NCI-H1694 treated with DMSO at 0.1 percent for 48 hours (cell line): ENCODE measurements at regions not wholly inside any gene's neighbourhood (a gene's known extent, or its start where the extent isn't known, plus 50 kb on each side); places are given as distances from the start of the nearest gene placed in this dataset.

Experiments
- DNase-seq: peaks from one replicate; lab custom pipeline; 2025; lab: John Stamatoyannopoulos, UW

DNA sequence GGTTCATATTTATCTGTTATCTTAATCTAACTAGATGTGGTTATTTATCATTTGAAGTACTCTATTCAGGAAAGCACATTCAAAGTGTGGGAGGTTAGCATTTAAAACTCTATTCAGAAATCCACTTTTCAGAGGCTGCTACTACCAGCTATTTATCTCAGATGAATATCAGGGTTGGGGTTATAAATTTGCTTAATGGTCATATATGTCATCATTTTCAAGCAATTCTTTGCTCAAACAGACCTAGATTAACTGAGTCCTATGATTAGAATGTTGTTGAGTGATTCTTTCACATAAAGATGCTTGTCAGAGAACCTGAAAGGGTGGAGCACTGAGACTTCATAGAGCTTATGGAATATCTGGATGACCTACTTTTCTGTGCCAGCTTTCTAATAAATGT, 436.9 kb upstream of the TGFBR2 start:
- no peak for DNase-seq

DNA sequence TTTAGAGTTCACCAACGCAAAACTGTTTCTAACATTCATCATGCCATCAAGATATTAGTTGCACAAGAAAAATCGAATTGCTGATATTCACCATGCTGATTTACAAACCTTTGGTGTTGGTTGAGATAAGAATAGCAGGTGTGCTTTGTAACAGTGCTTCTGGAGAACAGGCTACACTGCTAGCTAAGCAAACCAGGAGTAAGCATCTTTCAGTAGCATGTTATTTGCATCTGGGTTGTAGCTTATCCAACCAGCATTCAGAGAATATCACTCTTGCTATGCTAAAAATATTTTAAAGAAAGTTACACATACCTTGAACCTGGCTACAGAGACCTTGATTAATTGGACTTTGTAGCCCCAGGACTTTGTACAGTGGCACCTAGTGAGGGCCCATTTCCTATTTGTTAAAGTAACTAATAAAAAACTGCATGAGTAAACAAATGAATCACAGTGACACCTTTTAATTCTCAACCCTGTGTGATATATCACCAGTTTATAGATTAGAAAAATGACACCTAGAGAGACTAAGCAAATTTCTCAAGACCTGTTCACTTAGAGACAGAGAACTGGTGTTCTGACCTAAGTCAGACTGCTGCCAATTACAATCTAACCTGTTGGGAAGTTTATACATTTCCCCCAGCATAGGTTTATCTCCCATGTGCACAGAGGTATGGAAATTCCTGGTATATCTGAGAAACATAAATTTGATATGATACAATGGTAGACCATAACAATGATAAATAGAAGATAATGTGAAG, 435.5 kb upstream of the TGFBR2 start:
- no peak for DNase-seq

DNA sequence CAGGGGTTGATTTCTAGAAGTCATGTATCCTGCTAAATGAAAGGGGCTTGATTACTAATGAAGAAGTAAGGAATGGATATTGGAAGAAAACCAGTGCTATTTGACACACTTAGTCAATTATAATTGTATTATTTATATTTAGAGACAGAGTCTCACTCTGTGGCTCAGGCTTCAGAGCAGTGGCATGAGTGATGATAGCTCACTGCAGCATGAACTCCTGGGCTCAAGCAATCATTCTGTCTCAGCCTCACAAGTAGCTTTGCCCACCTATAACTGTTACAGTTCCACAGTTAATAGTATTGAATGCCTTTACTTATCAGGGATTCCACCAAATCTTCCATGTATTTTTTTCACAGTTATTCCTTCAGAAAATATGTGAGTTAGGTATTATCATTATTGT, 432.0 kb upstream of the TGFBR2 start:
- no peak for DNase-seq

DNA sequence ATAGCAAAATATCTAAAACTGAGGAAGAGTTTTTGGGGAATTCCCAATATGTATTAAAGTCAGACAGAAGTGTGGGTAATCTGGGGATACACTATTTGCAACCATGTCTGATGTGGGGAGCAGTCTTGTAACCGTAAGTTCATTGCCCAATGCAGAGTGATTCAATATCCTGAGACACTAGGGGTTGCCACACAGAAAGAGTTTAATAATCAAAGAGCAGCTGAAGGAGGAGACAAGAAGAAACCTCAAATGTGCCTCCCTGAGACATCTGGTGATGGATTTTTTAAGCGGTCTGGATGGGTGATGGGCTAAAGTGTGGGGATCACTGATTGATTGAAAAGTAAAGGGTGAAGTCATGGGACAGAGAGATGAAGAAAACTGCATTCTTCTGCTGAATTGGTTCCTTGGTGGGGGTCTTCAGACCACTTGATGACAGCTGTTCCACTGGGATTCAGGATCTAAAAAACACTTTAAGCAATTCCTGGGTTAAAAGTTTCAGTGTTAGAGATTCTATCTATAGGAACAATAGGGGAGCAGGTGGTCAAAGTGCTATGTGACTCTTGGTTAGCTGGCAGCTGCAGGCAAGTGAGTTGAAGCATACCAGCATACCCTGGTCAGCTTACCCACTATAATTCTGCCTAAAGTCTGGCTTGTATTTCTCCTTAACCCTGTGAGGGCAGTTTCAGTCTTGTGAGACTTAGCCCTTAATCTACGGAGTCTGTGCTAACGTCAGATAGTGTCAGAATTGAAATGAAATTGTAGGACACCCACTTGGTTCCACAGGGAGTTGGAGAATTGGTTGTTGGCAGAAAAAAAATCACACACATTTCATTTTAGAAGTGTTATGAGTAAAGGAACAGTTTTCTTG, 425.9 kb upstream of the TGFBR2 start:
- no peak for DNase-seq

DNA sequence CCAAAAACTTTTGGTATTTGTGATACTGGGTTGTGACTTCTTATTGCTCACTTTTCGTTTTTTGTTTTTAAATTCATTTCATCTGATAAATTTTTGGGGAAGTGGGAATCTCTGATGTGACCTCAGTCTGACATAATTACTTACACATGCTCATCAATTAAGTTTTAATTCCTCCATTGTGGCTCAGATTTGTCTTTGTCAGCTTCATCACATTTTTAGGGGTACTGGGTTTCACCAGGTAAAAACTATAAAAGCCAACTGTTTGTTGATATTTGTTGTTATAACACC, 425.3 kb upstream of the TGFBR2 start:
- DNase-seq, result no peak

DNA sequence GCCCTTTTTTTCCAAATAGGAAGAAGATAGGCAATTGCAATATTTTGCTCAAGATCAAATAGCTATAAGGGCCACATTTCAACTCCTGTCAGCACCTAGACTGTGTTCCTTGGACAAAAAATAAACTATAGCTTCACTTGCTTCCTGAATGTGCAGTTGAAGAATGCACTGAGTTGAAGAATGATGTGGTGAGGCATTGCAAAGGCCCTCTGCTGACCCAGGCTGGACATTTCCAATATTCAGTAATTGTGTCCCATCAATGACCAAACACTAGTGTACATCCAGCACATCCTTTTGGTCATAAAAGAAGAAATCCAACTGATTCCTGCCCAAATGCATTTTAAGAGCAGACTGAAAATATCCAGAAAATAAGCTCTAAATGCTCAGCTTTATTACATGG, 424.8 kb upstream of the TGFBR2 start:
- no peak for DNase-seq

DNA sequence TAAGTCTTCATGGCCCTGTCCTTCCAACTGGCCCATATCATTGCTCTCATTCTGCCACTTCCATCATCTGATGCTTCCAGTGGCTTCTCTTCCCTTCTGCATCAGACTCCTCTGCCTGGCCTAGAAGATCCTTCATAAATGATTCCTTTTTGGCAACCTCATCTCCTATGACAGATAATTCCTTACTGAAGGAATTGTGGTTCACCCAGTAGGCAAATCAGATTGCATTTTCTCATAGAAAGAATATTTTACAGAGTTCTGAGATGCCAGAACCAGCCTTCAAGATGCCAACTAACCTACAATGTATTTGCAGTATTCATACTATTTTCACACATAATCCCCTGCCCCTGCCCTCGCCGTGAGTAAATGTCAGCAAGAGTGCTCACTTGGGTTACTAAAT, 423.0 kb upstream of the TGFBR2 start:
- DNase-seq, result no peak

DNA sequence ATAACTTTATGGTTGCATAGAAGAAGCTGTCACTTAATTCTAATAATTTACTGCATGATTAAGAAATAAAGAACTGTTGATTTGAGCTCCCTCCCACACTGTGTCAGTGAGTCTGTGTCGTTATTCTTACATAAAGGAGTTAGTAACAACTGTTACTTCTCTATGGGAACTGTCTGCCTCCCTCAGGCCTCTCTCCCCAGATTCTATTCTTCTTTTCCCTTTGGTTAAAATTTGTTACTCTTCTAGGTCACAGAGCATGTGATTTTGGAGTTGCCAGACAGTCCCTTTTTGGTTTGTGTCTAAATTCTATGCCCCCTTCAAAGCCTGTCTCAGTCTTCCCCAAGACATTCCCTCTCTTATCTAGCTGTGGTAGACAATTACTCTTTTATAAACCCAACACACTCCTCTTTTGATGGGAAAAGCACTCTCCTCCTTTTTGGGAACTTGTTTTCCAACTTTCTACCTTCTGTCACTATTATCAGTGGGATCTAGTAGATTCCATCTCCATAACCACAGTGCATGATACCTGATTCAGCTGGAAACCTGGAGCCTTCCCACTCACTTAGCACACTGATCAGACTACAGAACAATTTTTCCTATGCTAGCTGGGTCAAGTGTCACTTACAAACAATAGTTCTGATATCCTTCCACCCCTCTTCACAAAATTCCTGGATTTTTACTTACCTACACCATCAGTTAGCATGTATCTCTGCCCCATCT, 422.1 kb upstream of the TGFBR2 start:
- DNase-seq, result no peak

DNA sequence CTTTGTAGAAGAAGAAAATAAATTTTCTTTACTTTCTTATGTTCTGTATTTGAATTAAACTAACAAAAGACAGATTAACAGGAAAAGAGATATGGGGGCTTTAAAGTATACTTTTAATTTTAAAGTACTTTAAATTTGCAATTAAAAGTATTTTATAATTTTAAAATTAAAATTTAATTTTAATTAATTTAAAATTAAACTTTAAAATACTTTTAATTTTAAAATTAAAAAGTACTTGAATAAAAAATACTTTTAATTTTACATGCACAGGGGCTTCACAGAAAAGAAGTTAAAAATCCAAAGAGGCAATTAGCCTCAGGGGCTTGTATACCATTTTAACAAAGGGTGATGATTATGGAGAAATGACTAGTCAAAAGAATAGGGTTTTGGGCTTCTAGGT, 420.5 kb upstream of the TGFBR2 start:
- no peak for DNase-seq

DNA sequence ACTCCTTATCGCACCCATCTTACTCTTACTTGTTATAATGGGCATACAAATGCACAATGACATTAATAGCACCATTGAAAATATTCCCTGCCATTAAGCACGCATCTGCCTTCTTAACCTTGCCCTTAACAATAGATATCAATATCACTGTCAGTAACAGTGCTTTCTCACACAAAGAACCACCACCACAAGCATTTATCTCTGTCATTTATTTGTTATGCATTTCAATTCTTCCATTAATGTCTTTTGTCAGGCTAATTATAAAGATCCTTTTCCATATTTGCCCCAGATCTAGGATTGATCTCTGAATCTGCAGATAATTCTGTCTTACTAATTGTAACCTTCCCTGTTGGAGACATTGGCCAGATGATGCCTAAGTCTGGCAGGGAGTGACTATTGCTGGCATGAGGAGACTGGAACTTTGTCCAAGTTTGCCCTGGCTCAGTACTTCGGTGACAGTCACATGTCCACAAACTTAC, 419.6 kb upstream of the TGFBR2 start:
- DNase-seq, result no peak

DNA sequence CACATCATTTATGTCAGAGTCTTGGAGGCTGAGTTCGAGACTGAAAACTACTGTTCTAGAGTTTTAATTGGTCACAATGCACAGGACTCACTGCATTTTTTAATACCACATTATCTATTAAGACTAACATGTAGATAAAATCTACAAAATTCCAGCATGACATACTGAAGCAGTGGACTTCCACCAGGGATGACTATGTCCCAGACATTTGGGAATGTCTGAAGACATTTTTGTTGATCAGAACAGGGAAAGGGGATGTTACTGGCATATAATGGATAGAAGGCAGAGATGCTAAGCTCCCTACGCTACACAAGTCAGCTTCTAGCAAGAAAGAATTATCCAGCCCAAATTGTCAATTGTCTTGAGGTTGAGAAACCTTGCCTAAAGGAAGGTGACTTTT, 419.0 kb upstream of the TGFBR2 start:
- DNase-seq, result no peak

DNA sequence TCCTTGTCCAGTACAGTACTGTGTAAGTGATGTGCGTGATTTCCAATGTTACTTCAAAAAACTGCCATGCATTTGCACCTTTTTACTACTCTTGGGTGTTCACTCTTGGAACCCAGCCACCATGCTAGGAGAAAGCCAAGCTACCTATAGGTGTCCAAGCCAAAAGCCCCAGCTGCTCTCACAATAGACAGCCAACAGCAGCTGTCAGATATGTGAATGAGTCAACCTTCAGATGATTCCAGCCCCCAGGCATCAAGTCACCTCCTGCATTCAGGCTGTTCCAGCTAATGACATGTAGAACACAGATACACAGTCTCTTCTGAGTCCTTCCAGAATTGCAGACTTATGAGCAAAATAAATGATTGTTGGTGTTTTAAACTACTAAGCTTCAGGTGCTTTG, 417.7 kb upstream of the TGFBR2 start:
- DNase-seq, result peak; percentile 88

DNA sequence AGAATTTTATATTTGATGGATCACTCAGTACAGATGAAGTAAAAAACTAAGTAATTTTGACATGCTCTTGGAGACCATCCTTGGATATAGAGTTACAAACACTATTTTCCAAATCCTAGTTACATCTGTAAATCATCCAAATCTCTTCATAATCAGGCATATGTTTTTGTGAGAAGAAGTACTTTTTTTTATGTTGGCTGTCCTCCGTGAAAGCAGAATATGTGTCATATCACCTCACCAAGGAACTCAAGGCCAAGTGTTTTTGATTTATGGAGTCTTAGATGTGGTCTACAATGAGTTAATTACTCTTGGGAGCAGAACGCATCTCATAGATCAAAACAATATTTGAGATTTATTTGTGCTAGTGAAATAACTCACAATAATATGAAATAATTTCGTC, 416.5 kb upstream of the TGFBR2 start:
- DNase-seq, result no peak

DNA sequence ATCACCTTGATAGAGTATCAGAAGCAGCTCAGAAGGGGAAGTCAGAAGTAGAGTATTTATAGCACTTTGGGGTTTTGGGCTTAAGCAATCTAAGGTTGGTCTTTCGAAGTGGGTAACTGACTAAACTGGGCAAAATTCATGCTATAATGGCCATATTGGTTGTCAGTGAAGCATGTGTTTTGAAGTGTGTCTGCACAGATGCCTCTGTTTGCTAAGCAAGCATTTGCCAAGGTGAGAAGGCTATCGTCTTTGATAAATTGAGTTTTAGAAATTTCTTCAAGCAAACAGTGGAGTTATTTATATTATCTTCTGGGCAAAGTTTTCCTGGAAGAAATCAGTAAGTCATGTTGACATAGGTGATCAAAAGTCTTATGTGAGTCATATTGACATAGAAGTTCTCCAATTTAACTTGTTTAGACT, 412.8 kb upstream of the TGFBR2 start:
- peak; percentile 20 for DNase-seq

DNA sequence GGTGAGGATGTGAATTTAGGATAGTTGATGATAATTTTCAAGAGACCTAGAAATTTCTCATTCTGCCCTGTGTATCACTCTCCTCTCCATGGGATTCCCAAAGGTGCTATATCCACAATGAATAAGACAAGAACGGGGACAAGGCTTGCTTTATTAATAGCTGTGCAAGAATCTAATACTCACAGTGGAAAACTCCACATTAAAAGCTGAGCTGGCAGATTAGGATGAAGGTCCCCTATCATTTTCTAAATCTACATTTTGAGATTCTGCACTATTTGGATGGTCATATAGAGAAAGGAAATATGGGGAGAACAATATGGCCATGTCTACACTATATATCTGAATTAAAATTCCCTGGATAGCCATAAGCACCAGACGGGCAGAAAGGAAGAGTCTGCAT, 411.0 kb upstream of the TGFBR2 start:
- DNase-seq, result no peak

DNA sequence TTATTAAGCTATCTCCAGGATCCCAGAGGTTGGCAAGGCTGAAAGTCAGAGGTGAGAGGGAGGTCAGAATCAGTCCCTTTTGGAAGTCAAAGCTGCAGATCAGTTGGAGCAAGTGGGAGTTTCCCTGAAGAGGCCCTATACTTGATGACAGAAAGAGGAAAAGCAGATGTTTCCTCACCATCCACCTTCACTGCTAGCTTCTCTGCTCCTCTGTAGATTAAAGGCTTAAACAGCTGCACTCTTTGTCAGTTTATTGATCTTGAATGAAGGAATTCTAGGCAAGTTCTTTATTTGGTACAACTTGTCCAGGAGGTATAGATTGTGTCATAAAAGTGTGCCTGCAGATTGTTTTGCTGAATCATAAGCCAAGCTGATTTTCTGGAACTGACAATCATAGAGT, 408.2 kb upstream of the TGFBR2 start:
- DNase-seq, result no peak

DNA sequence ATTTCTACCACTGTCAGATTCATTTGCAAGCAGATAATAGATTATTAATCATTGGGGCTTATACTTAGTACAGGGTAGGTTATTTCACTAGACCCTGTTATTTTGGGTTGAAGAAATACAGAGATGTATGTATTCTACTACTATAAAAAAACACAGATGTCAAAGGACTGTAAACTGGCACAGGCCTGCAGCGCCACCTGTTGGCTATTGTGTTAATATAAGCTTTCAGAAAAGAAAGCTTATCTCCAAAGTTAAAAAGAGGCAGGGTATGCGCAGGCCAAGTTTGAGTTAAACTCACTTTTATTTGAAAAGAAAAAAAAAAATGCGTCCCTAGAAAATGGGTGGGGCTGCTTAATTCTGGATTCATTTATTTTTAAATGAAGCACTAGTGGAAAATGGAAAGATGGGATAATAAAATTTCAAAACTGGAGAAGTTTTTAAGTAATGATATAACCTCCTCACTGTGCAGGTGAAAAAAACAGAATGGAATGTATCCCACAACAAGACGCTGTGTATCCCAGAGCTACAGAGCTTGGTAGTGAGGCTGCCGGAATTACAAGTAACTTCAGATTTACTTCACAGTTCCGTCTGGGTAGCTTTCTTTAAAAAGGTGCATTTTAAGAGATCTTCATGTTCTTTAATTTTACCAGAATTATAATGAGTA, 407.2 kb upstream of the TGFBR2 start:
- DNase-seq, result peak; percentile 34

DNA sequence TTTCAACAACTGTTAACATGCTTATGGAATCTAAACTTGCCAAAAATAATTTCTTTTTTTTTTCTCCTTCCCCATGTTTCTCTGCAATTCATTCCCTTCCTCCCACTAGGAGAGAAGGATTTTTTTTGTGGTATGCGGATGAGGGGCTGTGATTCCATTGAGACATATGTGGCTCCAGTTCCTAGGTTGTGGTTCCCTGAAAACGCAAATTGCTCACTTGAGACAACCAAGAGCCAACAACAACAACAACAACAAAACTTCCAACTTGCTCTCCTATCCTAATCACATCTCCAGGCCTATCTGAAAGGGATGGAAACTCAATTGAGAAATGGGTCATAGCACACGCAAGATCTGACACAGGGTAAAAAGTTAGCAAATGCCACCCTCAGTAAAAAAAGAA, 406.5 kb upstream of the TGFBR2 start:
- no peak for DNase-seq

DNA sequence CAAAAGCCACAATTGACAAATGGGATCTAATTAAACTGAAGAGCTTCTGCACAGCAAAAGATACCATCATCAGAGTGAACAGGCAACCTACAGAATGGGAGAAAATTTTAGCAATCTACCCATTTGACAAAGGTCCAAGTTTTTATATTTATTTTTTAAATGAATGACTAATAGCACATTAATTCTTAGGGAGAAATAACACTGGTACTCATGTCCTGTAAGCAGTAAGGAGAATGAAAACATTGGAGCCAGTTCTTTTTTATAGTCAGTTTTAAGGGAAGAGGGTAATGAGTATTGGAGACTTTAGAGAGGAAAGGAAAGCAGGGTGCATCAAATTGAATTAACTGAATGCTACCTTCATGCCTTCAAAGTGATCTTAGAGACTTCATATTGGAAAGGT, 404.7 kb upstream of the TGFBR2 start:
- DNase-seq, result no peak

DNA sequence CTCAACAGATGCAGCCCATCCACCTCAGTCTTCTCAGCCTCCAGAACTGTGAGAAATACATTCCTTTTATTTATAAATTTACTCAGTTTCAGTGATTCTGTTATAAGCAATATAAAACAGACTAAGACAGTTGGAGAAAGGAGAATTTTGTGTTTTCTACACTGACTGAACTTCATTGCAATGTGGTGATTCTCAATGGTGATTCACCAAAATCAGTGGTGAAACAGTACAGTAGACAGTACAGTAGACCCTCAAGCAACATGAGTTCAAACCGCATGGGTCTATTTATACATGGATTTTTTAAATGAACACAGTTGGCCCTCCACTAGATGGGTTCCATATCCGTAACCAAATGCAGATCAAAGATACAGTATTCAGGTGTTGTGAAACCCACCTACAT, 403.1 kb upstream of the TGFBR2 start:
- DNase-seq, result no peak

DNA sequence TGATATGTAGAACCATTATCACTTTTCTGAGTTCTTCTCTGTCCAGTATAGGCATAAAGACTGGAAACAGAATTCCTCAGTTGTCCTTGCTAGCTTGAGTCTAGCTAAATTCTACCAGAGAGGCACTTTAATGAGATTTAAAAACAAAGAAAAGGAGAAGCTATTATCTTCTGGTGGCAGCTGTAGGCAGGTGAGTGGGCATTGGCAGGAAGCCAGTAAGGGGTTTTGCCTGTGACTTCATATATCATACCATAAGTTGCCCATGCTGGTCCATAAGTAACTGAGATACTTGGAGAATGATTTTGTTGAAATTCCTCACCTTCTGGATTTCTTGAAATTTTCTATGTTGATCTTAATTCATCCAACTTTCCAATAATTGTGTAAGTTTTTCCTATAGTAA, 402.3 kb upstream of the TGFBR2 start:
- no peak for DNase-seq

DNA sequence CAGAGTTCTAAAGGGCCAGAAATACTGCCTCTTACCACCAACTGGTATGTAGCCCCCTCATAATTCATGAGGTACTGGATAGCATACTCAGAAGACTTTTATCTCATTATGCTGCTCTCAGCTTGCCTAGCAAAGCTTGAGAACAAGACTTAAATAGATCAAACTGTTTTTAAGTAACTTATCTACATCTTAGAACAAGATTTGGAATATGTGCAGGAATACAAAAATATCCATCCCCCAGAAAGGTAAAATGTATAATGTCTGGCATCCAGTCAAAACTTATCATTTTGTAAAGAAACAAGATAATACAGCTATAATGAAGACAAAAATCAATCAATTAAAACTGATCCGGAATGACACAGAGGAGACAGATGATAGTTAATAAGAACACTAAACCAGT, 400.4 kb upstream of the TGFBR2 start:
- no peak for DNase-seq
